LNCaP clone FGC (cell line): ENCODE measurements at regions not wholly inside any gene's neighbourhood (a gene's known extent, or its start where the extent isn't known, plus 50 kb on each side); places are given as distances from the start of the nearest gene placed in this dataset.
A peak's percentile ranks its signal among the peaks of the same experiment; 100 is the strongest.

Source experiments
- DNase-seq: peaks from one replicate; pipeline ENCODE4 v3.0.0-alpha.2; 2011; ENCODE audit warnings: low read depth
- H3K4me3 ChIP-seq: 2 replicates; pipeline ENCODE4 v1.5.1; 2011; ENCODE audit warnings: mild to moderate bottlenecking, low read depth, low read length, control low read depth
- CTCF ChIP-seq: IDR thresholded peaks from 2 replicates; pipeline ENCODE4 v1.5.1; 2012; ENCODE audit warnings: mild to moderate bottlenecking; ENCODE audit not compliant: control insufficient read depth, insufficient read depth; ENCODE audit errors: extremely low read depth

DNA sequence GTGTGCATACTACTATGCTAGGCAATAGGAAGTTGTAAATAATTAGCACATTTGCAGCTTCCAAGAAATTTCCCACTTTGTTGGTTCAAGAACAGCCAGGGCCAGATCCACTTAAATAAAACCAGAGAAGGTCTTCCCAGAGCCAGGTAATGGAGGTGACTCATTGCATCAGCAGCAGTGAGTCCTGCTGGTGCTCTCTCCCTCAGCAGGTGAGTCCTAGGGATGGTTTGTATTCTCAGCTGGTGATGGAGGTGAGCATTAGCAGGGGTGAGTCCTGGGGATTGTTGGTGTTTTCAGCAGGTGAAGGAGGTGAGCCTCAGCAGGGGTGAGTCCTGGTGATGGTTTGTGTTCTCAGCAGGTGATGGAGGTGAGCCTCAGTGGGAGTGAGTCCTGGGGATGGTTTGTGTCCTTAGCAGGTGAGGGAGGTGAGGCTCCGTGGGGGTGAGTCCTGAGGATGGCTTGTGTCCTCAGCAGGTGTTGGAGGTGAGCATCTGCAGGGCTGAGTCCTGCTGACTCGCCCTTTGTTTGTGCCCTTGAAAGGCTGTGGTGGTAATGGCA, 232.8 kb upstream of the EXOC2 start:
- no peak overlapping the region for H3K4me3 ChIP-seq
- no peak for DNase-seq
- no peak for TF ChIP-seq CTCF

DNA sequence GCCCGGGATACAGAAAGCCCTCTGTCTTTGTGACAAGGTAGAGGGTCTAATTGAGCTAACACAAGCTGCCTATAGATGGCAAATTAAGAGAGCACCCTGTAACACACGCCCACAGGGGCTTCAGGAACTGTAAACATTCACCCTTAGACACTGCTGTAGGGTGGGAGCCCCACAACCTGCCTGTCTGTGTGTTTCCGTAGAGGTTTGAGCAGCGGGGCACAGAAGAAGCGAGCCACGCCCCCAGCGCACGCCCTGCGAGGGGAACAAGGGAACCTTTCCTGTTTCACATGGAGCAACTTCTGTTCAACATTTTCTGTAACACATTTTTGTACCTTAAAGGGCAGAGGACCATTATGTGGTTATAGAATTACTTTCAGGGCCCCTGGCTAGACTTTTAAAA, 231.7 kb upstream of the EXOC2 start:
- TF ChIP-seq CTCF, result no peak
- no peak for DNase-seq
- H3K4me3 ChIP-seq, result no peak overlapping the region

GRCh38 chr6:921400-921799, 228.5 kb upstream of the EXOC2 start:
- no peak for TF ChIP-seq CTCF
- DNase-seq, result no peak
- no peak overlapping the region for H3K4me3 ChIP-seq

DNA sequence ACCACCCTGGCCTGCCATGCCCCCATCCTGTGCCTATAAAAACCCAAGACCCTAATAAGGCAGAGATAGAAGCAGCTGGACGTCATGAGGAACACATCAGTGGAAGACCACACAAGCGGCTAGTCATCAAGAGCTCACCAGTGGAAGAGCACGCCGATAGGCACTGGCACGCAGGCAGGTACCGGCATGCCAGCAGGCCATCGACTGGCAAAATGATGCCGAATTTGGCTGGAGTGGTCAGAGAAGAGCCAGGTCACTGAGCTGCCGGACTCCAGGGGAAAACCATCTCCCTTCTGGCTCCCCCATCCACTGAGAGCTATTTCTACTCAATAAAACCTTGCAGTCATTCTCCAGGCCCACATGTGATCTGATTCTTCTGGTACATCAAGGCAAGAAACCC, 227.6 kb upstream of the EXOC2 start:
- H3K4me3 ChIP-seq, result no peak overlapping the region
- DNase-seq, result no peak
- TF ChIP-seq CTCF, result no peak

DNA sequence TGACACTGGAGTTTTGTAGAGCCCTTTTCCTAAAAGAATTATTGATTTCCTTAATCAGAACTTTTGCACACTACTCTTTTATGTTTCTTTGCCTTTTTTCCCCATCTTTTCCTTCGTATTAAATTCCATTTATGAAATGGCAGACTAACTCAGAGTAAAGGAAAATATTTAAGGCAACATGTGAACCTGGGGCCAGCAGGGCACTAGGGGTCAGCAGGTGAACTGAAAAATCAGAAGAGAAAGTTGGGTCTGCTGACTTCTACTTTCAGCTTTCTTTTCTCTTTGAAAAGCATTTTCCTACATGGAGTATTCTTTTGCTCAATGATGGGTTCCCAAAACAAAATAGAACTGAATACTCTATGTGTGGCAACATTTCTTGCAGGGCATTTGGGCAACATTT, 226.6 kb upstream of the EXOC2 start:
- peak; percentile 27; the same call in 1 of the 2 replicates for TF ChIP-seq CTCF
- no peak for DNase-seq
- H3K4me3 ChIP-seq, result no peak overlapping the region

GRCh38 chr6:917939-918338, 225.0 kb upstream of the EXOC2 start:
- no peak for DNase-seq
- TF ChIP-seq CTCF, result no peak
- H3K4me3 ChIP-seq, result no peak overlapping the region

DNA sequence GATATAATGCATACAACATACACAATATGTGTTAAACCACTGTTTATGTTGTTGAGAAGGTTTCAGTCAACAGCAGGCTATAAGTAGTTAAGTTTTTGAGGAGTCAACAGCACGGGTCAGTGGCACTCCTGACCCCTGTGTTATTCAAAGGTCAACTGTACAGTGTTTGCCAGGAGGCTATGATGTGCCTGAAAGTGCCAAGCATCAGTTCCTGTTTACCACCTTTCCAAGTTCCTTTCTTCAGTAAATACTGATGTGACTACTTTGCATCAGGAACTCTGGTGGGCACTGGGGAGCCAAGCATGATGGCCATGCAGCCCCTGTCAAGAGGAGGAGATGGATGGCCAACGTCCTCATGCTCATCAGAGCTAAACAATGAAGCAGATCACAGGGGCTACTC, 224.4 kb upstream of the EXOC2 start:
- TF ChIP-seq CTCF, result no peak
- no peak for DNase-seq
- no peak overlapping the region for H3K4me3 ChIP-seq
